B cell (primary cell): ENCODE measurements at regions not wholly inside any gene's neighbourhood (a gene's known extent, or its start where the extent isn't known, plus 50 kb on each side); places are given as distances from the start of the nearest gene placed in this dataset.

Experiments used
- ATAC-seq: fragments of 200-7000 bp; cut with Tn5 transposase; one replicate; pipeline ENCODE4 v1.10.0; 2021; ENCODE audit warnings: low read depth, mild to moderate bottlenecking, moderate number of reproducible peaks, moderate library complexity
- CTCF ChIA-PET: fragments of 350-600 bp; sonication (Branson Sonifier 250); formaldehyde crosslinking; loops from one replicate; lab custom pipeline; 2021; ENCODE audit warnings: antibody characterized with exemption, inconsistent platforms; lab: Charles Lee
- POLR2A ChIA-PET: fragments of 350-600 bp; sonication (Branson Sonifier 250); formaldehyde crosslinking; loops from one replicate; lab custom pipeline; 2021; ENCODE audit warnings: antibody characterized with exemption; lab: Charles Lee
- DNase-seq: peaks from one replicate; pipeline ENCODE4 v3.0.0; 2013
- H2AFZ ChIP-seq: 2 replicates; pipeline ENCODE4 v1.6.1; 2012; ENCODE audit warnings: mild to moderate bottlenecking, low read depth, low read length; ENCODE audit not compliant: insufficient read depth, poor library complexity, severe bottlenecking
- H3K27ac ChIP-seq, 2 donors: 1 replicate in 1 of 2; 2 replicates in 1 of 2; pipeline ENCODE4 v1.5.1; 2012 to 2013; ENCODE audit warnings: low read length in 2 of 2, mild to moderate bottlenecking in 2 of 2, moderate library complexity in 1 of 2
- H3K27me3 ChIP-seq, 4 experiments: fragments of 200-600 bp in 1 of 4; sonication (generic) in 1 of 4; replicated peaks in 1 of 4; 1 replicate in 2 of 4; 2 replicates in 2 of 4; pipeline versions ENCODE4 v1.6.1 to v1.7.0; 2013 to 2016; ENCODE audit warnings: low read length in 3 of 4, mild to moderate bottlenecking in 2 of 4, mixed read lengths in 1 of 4, moderate library complexity in 1 of 4; ENCODE audit not compliant: insufficient read depth in 4 of 4, control insufficient read depth in 3 of 4; ENCODE audit errors: control extremely low read depth in 1 of 4
- H3K36me3 ChIP-seq, 2 experiments: replicated peaks in 1 of 2; 1 replicate in 1 of 2; 2 replicates in 1 of 2; pipeline versions ENCODE4 v1.6.1 to v1.7.1; 2013; ENCODE audit warnings: low read length in 1 of 2; ENCODE audit not compliant: insufficient read depth in 2 of 2, control insufficient read depth in 1 of 2; ENCODE audit errors: control extremely low read depth in 1 of 2, extremely low read depth in 1 of 2
- H3K4me1 ChIP-seq, 2 donors: fragments of 200-600 bp in 1 of 2; sonication (generic) in 1 of 2; 1 replicate in 1 of 2; 2 replicates in 1 of 2; pipeline versions ENCODE4 v1.5.1 to v1.6.1; 2013 to 2017; ENCODE audit warnings: low read length in 2 of 2; ENCODE audit not compliant: control insufficient read depth in 2 of 2, insufficient read depth in 2 of 2
- H3K4me2 ChIP-seq: replicated peaks from 2 replicates; pipeline ENCODE3; 2012; ENCODE audit warnings: mild to moderate bottlenecking, low read depth, low read length; ENCODE audit not compliant: poor library complexity, severe bottlenecking
- H3K4me3 ChIP-seq, 5 experiments: fragments of 200-600 bp in 1 of 5; sonication (generic) in 1 of 5; 1 replicate in 3 of 5; 2 replicates in 2 of 5; pipeline versions ENCODE4 v1.5.1 to v1.7.0; 2011 to 2016; ENCODE audit warnings: low read length in 4 of 5, mild to moderate bottlenecking in 4 of 5, low read depth in 2 of 5, control low read depth in 1 of 5, moderate library complexity in 1 of 5; ENCODE audit not compliant: insufficient read depth in 1 of 5; ENCODE audit errors: control extremely low read depth in 1 of 5, extremely low read depth in 1 of 5
- H3K79me2 ChIP-seq: fragments of 200-600 bp; sonication (generic); one replicate; pipeline ENCODE4 v1.6.0; 2016; ENCODE audit warnings: low read length; ENCODE audit not compliant: control insufficient read depth, insufficient read depth
- H3K9ac ChIP-seq: fragments of 200-600 bp; sonication (generic); 2 replicates; pipeline ENCODE4 v1.6.1; 2017; ENCODE audit warnings: mild to moderate bottlenecking, low read length, moderate library complexity
- H3K9me3 ChIP-seq, 3 donors: one replicate each; pipeline versions ENCODE4 v1.6.1 to v1.7.1; 2013; ENCODE audit warnings: low read length in 2 of 3; ENCODE audit not compliant: control insufficient read depth in 2 of 3, insufficient read depth in 1 of 3; ENCODE audit errors: control extremely low read depth in 1 of 3
- H4K20me1 ChIP-seq: 2 replicates; pipeline ENCODE4 v1.6.0; 2012; ENCODE audit warnings: mild to moderate bottlenecking, low read length; ENCODE audit not compliant: insufficient read depth, control insufficient read depth, poor library complexity, severe bottlenecking
- H3K27ac Mint-ChIP-seq: one replicate; pipeline ENCODE4 v1.8.0; 2021; ENCODE audit warnings: mixed read lengths
- H3K27me3 Mint-ChIP-seq: one replicate; pipeline ENCODE4 v1.8.0; 2021; ENCODE audit warnings: mixed read lengths
- H3K4me1 Mint-ChIP-seq: one replicate; pipeline ENCODE4 v1.8.0; 2021; ENCODE audit warnings: mixed read lengths
- H3K4me3 Mint-ChIP-seq: one replicate; pipeline ENCODE4 v1.8.0; 2021; ENCODE audit warnings: mixed read lengths
- H3K9me3 Mint-ChIP-seq: one replicate; pipeline ENCODE4 v1.8.0; 2022; ENCODE audit warnings: mixed read lengths; ENCODE audit not compliant: insufficient read depth
- EZH2 ChIP-seq: IDR thresholded peaks from 2 replicates; pipeline ENCODE4 v1.6.1; 2012; ENCODE audit warnings: borderline replicate concordance, low read depth, mild to moderate bottlenecking, moderate library complexity, low read length; ENCODE audit not compliant: insufficient read depth, poor library complexity, severe bottlenecking
- WGBS: methylation state at CpG from one replicate; pipeline ENCODE4 v1.1.5; 2013; ENCODE audit warnings: missing lambda C conversion rate; ENCODE audit not compliant: insufficient coverage; 5-methylcytosine and 5-hydroxymethylcytosine counted together
- intact Hi-C: fragments of 100-400 bp; cut with micrococcal nuclease; formaldehyde crosslinking; loops from one replicate; pipeline ENCODE4 v1.10.0; 2022
- TF ChIP-seq, protein P1 (sequence below): fragments of 200-600 bp; IDR thresholded peaks from one replicate; pipeline ENCODE4 v1.8.0; 2022; ENCODE audit warnings: antibody characterized with exemption, mild to moderate bottlenecking

DNA sequence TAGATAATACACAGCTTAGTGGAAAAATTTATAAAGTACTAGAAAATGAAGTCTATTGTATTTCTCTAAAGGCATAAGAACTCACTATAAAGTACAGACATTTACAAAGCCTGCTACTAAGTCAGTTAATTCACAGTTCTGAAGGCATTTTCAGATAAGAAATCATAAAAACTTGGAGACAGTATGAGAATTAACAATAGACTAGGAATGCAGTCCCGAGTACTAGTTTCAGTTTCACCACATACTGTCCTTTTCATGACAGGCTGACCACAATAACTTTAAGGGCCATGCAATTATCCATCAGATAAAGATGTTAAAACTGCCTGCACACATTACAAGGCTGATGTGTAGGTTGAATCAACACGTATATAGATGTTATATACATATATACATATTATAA, 362.6 kb upstream of the SMC2 start:
- ATAC-seq: no peak
- intact Hi-C loops: no loop called here
- no peak overlapping the region for H3K4me2 ChIP-seq

DNA sequence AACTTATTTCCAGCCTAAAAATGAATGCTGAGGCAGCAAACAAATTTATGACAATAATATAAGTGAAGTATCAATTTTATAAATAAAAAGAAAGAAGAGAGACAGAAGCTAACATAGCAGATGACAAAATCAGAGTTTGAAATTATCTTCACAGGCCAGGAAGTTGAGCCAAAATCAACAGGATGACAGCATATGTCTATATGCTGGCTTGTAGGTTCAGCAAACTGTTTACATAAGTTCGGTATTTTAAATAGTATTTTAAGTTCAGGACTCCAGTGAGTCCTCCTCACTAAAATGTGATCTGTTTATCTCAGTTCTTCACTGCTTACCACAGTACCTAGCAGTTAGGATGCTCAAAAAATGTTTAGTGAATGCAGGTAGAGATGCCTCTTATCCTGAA, 359.6 kb upstream of the SMC2 start:
- no peaks in the 10 kb centered on the region for H4K20me1 ChIP-seq
- no peak overlapping the region for H3K27ac Mint-ChIP-seq

More for the DNA sequence above, 362.6 kb upstream of the SMC2 start:
- no peak for DNase-seq
- H3K27ac Mint-ChIP-seq: no peak overlapping the region
- no peaks in the 10 kb centered on the region for H3K27me3 Mint-ChIP-seq
- TF ChIP-seq, protein P1, sequence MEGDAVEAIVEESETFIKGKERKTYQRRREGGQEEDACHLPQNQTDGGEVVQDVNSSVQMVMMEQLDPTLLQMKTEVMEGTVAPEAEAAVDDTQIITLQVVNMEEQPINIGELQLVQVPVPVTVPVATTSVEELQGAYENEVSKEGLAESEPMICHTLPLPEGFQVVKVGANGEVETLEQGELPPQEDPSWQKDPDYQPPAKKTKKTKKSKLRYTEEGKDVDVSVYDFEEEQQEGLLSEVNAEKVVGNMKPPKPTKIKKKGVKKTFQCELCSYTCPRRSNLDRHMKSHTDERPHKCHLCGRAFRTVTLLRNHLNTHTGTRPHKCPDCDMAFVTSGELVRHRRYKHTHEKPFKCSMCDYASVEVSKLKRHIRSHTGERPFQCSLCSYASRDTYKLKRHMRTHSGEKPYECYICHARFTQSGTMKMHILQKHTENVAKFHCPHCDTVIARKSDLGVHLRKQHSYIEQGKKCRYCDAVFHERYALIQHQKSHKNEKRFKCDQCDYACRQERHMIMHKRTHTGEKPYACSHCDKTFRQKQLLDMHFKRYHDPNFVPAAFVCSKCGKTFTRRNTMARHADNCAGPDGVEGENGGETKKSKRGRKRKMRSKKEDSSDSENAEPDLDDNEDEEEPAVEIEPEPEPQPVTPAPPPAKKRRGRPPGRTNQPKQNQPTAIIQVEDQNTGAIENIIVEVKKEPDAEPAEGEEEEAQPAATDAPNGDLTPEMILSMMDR: no peak
- TF ChIP-seq EZH2: no peak
- H3K79me2 ChIP-seq: no peaks in the 10 kb centered on the region
- H3K4me3 Mint-ChIP-seq: no peak overlapping the region
- WGBS: 100% methylated on average over 1 of the region's 2 CpGs
- no peak overlapping the region for H3K4me3 ChIP-seq
- no peaks in the 10 kb centered on the region for H4K20me1 ChIP-seq
- H3K9me3 Mint-ChIP-seq: peaks cover 2% of the 10 kb centered on the region
- no peaks in the 10 kb centered on the region for H3K9me3 ChIP-seq
- no peaks in the 10 kb centered on the region for H3K27me3 ChIP-seq
- no peak overlapping the region for H2AFZ ChIP-seq
- H3K9ac ChIP-seq: no peak overlapping the region
- POLR2A ChIA-PET: no interaction called here
- H3K36me3 ChIP-seq: no peaks in the 10 kb centered on the region
- H3K27ac ChIP-seq: no peak overlapping the region
- no peaks in the 10 kb centered on the region for H3K4me1 Mint-ChIP-seq
- CTCF ChIA-PET: no interaction called here
- H3K4me1 ChIP-seq: no peaks in the 10 kb centered on the region

More for the DNA sequence above, 359.6 kb upstream of the SMC2 start:
- Histone ChIP-seq H3K4me1 (no peaks in the 10 kb centered on the region), H3K27ac (no peak overlapping the region), H3K9me3 (no peaks in the 10 kb centered on the region), H2AFZ (no peak overlapping the region), H3K9ac (no peak overlapping the region), H3K27me3 (no peaks in the 10 kb centered on the region), H3K36me3 (no peaks in the 10 kb centered on the region), H3K79me2 (no peaks in the 10 kb centered on the region), H3K4me2 (no peak overlapping the region), H3K4me3 (no peak overlapping the region)
- ChIA-PET CTCF (no interaction called here), POLR2A (no interaction called here)
- Mint-ChIP-seq H3K27me3 (no peaks in the 10 kb centered on the region), H3K4me1 (no peaks in the 10 kb centered on the region), H3K9me3 (peaks cover 2% of the 10 kb centered on the region), H3K4me3 (no peak overlapping the region)
- no peak for ATAC-seq
- DNase-seq: no peak
- no peak for TF ChIP-seq EZH2
- TF ChIP-seq, protein P1: no peak
- WGBS: no CpG with 5 or more reads among the region's 1 CpG
- intact Hi-C loops: no loop called here
